WTC11 (cell line): ENCODE measurements at regions not wholly inside any gene's neighbourhood (a gene's known extent, or its start where the extent isn't known, plus 50 kb on each side); places are given as distances from the start of the nearest gene placed in this dataset.
"Not testable (repeated sequence)": the region's sequence is repeated elsewhere in the genome, so short reads cannot be mapped to it uniquely, and the experiment has no call there.

Source experiments
- GABPB1 ChIP-seq: sonication (generic); formaldehyde crosslinking; IDR thresholded peaks from 2 replicates; pipeline ENCODE4 v1.8.1; 2023; ENCODE audit warnings: mild to moderate bottlenecking, missing genetic modification reagents
- NFATC4 ChIP-seq: fragments of 250-450 bp; sonication (Bioruptor Pico); IDR thresholded peaks from 2 replicates; pipeline ENCODE4 v1.9.0; 2021; ENCODE audit warnings: mild to moderate bottlenecking
- NFYB ChIP-seq: sonication (generic); formaldehyde crosslinking; conservative IDR thresholded peaks from 2 replicates; pipeline ENCODE4 v1.8.0; 2022; ENCODE audit warnings: low read depth, missing genetic modification reagents
- SP1 ChIP-seq: sonication (generic); formaldehyde crosslinking; conservative IDR thresholded peaks from 2 replicates; pipeline ENCODE4 v1.8.1; 2022; ENCODE audit warnings: missing genetic modification reagents
- TF ChIP-seq, protein P1 (sequence below): sonication (generic); formaldehyde crosslinking; IDR thresholded peaks from 2 replicates; pipeline ENCODE4 v1.8.1; 2022; ENCODE audit warnings: mild to moderate bottlenecking, missing genetic modification reagents, moderate library complexity, borderline replicate concordance
- TF ChIP-seq, protein P2 (sequence below): sonication (generic); formaldehyde crosslinking; IDR thresholded peaks from 2 replicates; pipeline ENCODE4 v1.8.0; 2022; ENCODE audit warnings: mild to moderate bottlenecking, missing genetic modification reagents

DNA sequence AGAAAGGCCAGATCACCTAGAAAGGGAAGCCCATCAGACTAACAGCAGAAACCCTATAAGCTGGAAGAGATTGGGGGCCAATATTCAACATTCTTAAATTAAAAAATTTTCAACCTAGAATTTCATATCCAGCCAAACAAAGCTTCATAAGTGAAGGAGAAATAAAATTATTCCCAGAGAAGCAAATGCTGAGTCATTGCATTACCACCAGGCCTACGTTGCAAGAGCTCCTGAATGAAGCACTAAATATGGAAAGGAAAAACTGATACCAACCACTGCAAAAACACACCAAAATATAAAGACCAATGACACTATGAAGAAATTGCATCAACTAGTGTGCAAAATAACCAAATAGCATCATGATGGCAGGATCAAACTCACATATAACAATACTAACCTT is 453.4 kb upstream of the PITX2 start:
- TF ChIP-seq, protein P1, sequence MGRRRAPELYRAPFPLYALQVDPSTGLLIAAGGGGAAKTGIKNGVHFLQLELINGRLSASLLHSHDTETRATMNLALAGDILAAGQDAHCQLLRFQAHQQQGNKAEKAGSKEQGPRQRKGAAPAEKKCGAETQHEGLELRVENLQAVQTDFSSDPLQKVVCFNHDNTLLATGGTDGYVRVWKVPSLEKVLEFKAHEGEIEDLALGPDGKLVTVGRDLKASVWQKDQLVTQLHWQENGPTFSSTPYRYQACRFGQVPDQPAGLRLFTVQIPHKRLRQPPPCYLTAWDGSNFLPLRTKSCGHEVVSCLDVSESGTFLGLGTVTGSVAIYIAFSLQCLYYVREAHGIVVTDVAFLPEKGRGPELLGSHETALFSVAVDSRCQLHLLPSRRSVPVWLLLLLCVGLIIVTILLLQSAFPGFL (CRISPR knock-in tag), result not testable (repeated sequence)
- TF ChIP-seq GABPB1 (CRISPR knock-in tag); NFYB (CRISPR knock-in tag); NFATC4; SP1 (CRISPR knock-in tag): not testable (repeated sequence)
- TF ChIP-seq, protein P2, sequence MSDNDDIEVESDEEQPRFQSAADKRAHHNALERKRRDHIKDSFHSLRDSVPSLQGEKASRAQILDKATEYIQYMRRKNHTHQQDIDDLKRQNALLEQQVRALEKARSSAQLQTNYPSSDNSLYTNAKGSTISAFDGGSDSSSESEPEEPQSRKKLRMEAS, result not testable (repeated sequence)
